Choroid plexus epithelial cell (primary cell): ENCODE measurements at regions not wholly inside any gene's neighbourhood (a gene's known extent, or its start where the extent isn't known, plus 50 kb on each side); places are given as distances from the start of the nearest gene placed in this dataset.
A peak's percentile ranks its signal among the peaks of the same experiment; 100 is the strongest.

Experiments
- DNase-seq: peaks from one replicate; pipeline ENCODE4 v3.0.0-alpha.2; 2010; ENCODE audit warnings: low read depth
- H3K4me3 ChIP-seq: 2 replicates; pipeline ENCODE4 v1.5.1; 2011; ENCODE audit warnings: low read depth, mild to moderate bottlenecking, control low read depth, low read length, moderate library complexity
- CTCF ChIP-seq: conservative IDR thresholded peaks from 2 replicates; pipeline ENCODE4 v1.5.1; 2011; ENCODE audit warnings: low read depth, mild to moderate bottlenecking, control low read depth, inconsistent platforms, low read length, moderate library complexity

DNA sequence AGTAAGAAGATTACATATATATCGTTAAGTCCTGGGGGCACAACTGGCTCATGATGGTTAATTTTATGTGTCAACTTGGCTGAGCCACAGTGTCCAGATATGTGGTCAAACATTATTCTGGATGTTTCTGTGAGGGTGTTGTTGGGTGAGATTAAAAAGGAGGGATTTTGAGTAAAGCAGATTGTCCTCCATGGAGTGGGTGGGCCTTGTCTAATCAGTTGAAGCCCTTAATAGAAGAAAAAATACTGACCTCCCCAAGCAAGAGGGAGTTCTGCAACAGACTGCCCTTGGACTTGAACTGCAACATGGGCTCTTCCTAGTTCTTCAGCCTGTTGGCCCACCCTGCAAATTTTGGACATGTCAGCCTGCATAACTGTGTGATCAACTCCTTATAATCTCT is 311.6 kb downstream of the RPS6KC1 start:
- no peak overlapping the region for H3K4me3 ChIP-seq
- DNase-seq = no peak
- no peak for TF ChIP-seq CTCF

DNA sequence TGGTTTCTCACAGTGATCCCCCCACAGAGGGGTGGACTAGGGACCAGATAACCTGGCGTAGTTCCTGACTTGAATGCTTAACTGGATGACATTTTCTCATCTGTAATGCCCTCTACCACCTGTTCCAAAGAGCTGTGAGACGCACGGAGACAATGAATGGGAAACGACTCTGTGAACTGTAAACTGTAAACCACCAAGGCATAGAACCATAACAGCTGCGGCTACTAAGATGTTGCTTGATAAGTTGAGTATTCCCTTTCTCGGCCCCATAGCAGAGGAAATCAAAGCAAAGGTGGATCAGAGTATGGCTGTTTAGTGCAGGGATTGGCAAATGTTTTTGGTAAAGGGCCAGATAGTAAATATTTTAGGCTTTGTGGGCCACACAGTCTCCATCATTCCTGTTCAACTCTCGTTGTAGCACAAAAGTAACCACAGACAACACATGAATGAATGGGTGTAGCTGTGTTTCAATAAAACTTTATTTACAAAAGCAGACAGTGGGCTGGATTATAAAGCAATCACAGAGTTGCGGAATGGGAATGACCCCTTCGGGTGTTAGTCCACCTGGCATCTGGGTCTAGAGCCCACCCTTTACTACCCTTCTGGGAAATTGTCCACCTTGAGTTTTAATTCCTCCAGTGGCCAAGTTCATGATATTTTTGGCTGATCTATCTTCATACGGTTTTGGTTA is 315.2 kb downstream of the RPS6KC1 start:
- no peak for TF ChIP-seq CTCF
- no peak overlapping the region for H3K4me3 ChIP-seq
- no peak for DNase-seq

DNA sequence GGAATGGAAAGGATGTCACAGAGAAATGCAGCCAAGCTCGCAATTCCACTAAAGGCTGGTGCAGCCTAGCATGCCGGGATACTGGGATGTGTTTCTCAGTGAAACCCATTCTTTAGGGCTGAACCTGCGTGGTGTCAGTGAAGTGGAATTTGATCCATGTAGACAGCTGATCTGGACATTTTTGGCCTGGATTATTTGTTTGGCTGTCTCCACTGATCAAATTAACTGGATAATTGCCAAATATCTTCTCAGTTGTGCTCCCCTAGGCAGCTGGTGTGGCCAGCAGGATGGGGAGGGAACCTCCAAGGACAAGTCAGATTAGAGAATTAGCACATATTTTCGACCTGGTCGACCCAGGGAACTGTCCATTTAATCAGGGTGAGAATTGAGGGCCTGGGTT is 318.4 kb downstream of the RPS6KC1 start:
- no peak for TF ChIP-seq CTCF
- peak; percentile 2 for DNase-seq
- H3K4me3 ChIP-seq = no peak overlapping the region

GRCh38 chr1:213370523-213370922 is 319.5 kb downstream of the RPS6KC1 start:
- no peak for TF ChIP-seq CTCF
- H3K4me3 ChIP-seq = no peak overlapping the region
- DNase-seq = no peak

- H3K4me3 ChIP-seq = no peak overlapping the region
- DNase-seq = no peak
- TF ChIP-seq CTCF = no peak
Observed at GRCh38 chr1:213371525-213371846, 320.4 kb downstream of the RPS6KC1 start.

DNA sequence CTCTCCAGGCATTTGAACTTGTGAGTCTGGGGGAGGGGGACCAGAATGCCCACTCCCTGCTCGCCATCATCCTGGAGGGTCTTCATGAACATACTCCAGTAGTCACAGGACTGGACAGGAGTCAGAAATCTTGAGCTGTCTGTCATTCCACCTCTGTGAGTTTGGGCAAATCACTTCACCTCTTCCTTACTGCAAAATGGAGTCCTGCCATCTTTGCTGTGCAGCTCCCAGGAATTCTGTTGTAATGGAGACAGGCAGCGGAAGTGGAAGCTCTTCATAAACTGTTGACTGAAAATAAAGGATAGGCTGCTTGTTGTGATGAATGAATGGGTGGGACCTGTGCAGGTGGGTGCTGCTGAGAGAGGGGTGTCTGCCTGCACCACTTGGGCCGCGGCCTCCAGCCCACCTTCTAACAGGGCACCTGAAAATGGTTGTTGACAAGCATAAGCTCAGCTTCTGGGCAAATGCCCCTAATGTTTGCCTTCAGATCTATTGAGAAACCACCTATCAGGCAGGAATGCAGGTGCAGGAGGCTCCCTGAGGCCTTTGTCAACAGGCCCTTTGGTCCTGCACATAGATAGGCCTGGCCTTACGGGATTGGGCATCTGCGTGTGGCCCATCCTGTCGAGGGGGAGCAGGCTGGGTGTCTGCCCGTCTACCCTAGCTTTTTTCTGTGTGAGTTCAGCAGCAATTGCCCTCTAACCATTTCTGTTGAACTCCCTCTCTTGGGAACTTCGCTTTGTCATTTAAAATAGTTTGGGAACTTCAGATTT is 321.0 kb downstream of the RPS6KC1 start:
- TF ChIP-seq CTCF = no peak
- no peak for DNase-seq
- H3K4me3 ChIP-seq = no peak overlapping the region

- H3K4me3 ChIP-seq = no peak overlapping the region
- TF ChIP-seq CTCF = peak; percentile 93
- peak; percentile 61 for DNase-seq
Observed at GRCh38 chr1:213374369-213374768, 323.3 kb downstream of the RPS6KC1 start.
